T-helper 2 cell treated with Interferon-gamma antibody and Interleukin-4, amounts not matched to agents 5 μg/mL and 100 μg/mL, for 36 hours (primary cell): ENCODE measurements at regions not wholly inside any gene's neighbourhood (a gene's known extent, or its start where the extent isn't known, plus 50 kb on each side); places are given as distances from the start of the nearest gene placed in this dataset.
"Not testable (repeated sequence)": the region's sequence is repeated elsewhere in the genome, so short reads cannot be mapped to it uniquely, and the experiment has no call there.

Source experiments
- DNase-seq: peaks from one replicate; pipeline ENCODE4 v3.0.0; 2021; ENCODE audit warnings: low spot score
- H3K27ac Mint-ChIP-seq: one replicate; pipeline ENCODE4 v1.8.0; 2021; ENCODE audit warnings: mild to moderate bottlenecking, mixed read lengths
- H3K27me3 Mint-ChIP-seq: one replicate; pipeline ENCODE4 v1.8.0; 2021; ENCODE audit warnings: low read depth, mixed read lengths
- H3K36me3 Mint-ChIP-seq: one replicate; pipeline ENCODE4 v1.8.0; 2021; ENCODE audit warnings: low read depth, mixed read lengths
- H3K4me1 Mint-ChIP-seq: one replicate; pipeline ENCODE4 v1.8.0; 2021; ENCODE audit warnings: low read depth, mixed read lengths
- H3K4me3 Mint-ChIP-seq: one replicate; pipeline ENCODE4 v1.8.0; 2022; ENCODE audit warnings: mild to moderate bottlenecking, moderate library complexity, mixed read lengths
- H3K9me3 Mint-ChIP-seq: one replicate; pipeline ENCODE4 v1.8.0; 2021; ENCODE audit warnings: mixed read lengths

DNA sequence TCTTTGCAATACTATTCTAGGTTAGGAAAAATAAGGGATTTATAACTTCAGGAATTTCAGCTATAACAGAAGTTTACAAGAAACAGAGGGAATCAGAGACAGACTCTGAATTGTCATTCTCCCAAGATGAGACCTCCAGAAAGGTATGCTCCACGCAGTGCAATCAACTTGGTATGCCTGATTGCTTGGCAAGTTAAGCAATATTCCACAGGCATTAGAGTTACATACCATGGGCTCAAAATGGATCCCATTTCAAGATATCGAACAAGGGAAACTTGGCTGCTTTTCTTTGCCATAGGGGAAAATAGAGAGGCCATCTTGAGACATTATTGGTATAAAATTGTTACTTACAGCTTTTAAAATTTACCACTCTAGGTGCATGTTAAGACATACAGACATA lies 615.6 kb upstream of the SOX9 start:
- H3K27me3 Mint-ChIP-seq = no peaks in the 10 kb centered on the region
- no peak overlapping the region for H3K27ac Mint-ChIP-seq
- H3K4me1 Mint-ChIP-seq = no peaks in the 10 kb centered on the region
- no peaks in the 10 kb centered on the region for H3K36me3 Mint-ChIP-seq
- H3K4me3 Mint-ChIP-seq = no peak overlapping the region
- no peak for DNase-seq
- peaks cover 47% of the 10 kb centered on the region for H3K9me3 Mint-ChIP-seq

DNA sequence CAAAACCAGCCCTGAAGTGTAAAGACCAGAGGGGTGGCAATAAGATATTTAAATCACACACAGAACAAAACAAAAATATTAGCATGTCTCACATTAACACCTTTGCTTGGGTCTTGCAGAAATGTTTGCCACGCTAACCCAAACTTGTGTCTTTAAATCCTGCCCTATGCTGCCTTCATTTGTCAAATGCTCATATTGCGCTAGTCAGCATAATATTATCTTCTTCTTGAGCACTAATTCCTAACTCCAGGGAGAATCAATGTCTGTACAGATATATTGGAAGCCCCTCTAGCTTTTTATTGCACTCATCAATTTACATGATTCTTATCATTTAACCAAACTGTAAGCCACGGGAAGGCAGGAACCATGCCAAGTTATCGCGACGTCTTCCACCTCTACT lies 614.8 kb upstream of the SOX9 start:
- Mint-ChIP-seq H3K27ac (no peak overlapping the region), H3K36me3 (no peaks in the 10 kb centered on the region), H3K4me1 (no peaks in the 10 kb centered on the region)

DNA sequence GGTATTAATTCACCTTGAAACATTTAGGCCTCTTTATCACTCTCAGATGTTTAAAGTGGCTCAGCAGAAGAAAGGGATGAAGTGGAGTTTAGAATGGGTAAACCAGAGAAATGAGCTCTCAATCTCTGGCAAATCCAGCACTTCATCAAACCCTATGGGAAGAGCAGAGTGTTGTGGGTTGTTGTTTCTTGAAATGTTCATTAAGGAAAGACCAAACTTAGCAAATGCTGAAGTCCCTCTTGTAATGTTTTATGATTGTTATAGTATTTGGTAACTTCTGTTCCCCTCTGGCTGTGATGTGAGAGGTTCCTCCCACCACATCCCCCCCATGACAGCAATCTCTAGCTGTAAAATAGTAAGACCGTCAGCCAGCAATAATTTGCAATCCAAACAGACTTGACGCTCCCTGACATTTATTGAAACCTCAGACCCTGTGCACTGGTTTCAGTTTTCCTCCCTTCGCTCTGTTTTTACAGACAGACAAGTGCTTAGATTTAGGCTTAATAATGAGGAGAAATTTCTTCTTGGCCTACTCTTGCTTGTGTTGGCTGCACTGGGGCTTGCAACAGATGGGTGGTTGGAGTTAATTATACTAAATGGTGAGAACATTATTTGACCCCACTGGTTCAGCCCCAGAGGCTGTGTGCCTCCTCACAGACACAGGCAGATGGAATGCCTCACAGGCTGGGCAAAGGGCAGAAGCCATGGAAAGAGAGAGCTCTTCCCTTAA lies 609.4 kb upstream of the SOX9 start:
- Mint-ChIP-seq H3K4me1 (no peaks in the 10 kb centered on the region), H3K27me3 (no peaks in the 10 kb centered on the region), H3K9me3 (peaks cover 29% of the 10 kb centered on the region), H3K27ac (no peak overlapping the region), H3K36me3 (no peaks in the 10 kb centered on the region), H3K4me3 (no peak overlapping the region)
- no peak for DNase-seq

More for the DNA sequence above, 614.8 kb upstream of the SOX9 start:
- no peak for DNase-seq
- Mint-ChIP-seq H3K9me3 (peaks cover 47% of the 10 kb centered on the region), H3K4me3 (no peak overlapping the region), H3K27me3 (no peaks in the 10 kb centered on the region)

DNA sequence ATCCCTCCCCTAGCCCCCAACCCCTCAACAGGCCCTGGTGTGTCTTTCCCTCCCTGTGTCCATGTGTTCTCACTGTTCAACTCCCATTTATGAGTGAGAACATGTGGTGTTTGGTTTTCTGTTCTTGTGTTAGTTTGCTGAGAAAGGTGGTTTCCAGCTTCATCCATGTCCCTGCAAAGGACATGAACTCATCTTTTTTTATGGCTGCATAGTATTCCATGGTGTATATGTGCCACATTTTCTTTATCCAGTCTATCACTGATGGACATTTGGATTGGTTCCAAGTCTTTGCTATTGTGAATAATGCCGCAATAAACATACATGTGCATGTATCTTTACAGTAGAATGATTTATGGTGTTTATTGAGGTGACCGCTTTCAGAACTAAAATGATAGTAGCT lies 607.1 kb upstream of the SOX9 start:
- H3K36me3 Mint-ChIP-seq, DNase-seq, H3K27ac Mint-ChIP-seq, H3K4me1 Mint-ChIP-seq, H3K27me3 Mint-ChIP-seq, H3K4me3 Mint-ChIP-seq: not testable (repeated sequence)
- peaks cover 23% of the 10 kb centered on the region for H3K9me3 Mint-ChIP-seq

DNA sequence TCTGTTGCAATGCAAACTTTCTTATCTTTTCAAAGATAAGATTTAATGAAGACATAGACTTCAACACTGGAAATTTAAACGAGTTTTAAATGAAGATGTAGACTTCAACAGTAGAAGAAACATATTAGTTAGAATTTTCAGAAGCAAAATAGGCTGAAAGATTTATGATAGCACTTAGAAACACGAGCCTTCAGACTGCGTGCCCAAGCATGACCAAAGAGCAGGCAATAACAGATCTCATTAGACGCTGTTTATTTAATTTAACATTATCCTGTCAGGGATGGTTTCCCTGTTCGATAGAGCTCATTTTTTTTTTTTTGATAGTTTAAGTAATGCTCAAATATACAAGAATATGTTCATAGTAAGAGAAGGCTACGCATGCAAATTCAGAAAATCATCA lies 604.7 kb upstream of the SOX9 start:
- DNase-seq = no peak
- H3K27ac Mint-ChIP-seq = no peak overlapping the region
- peaks cover 18% of the 10 kb centered on the region for H3K9me3 Mint-ChIP-seq
- H3K4me3 Mint-ChIP-seq = no peak overlapping the region
- H3K4me1 Mint-ChIP-seq = no peaks in the 10 kb centered on the region
- H3K27me3 Mint-ChIP-seq = no peaks in the 10 kb centered on the region
- H3K36me3 Mint-ChIP-seq = no peaks in the 10 kb centered on the region

DNA sequence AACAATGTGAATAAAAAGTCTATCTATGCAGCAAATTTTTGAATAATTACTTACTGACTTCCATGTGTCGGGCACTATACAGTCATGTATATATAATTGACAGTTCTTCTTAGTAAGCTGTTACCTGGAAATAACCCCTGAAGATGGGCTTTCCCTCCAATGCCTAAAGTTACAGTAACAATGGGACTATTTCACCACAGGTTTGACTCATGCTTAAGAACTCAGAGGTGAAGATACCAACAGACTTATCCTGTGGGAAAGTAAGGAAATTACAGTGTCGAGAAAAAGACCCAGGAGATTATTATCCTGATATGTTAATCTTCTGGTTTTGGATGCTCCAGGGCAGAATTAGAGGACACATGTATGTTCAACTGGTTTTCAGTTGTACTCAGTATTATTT lies 601.5 kb upstream of the SOX9 start:
- no peak for DNase-seq
- H3K9me3 Mint-ChIP-seq = peaks cover 40% of the 10 kb centered on the region
- no peaks in the 10 kb centered on the region for H3K4me1 Mint-ChIP-seq
- no peaks in the 10 kb centered on the region for H3K36me3 Mint-ChIP-seq
- H3K27me3 Mint-ChIP-seq = no peaks in the 10 kb centered on the region
- H3K4me3 Mint-ChIP-seq = no peak overlapping the region
- H3K27ac Mint-ChIP-seq = no peak overlapping the region

DNA sequence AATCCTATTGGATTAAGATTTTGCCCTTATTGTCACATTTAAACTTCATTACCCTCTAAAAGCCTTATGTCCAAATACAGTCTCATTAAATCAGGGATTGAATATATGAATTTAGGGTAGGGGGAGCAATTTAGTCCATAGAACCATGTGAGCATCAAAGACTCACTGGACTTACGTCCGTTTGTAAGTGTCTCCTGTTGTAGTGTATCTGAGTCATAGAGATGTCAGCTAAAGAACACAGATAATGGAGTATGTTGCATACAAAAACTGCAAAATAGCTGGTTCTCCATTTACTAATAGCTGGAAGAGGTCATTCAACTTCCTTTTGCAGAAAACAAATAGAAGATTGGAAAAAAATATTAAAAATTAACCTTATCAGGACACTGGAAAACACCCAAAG lies 599.1 kb upstream of the SOX9 start:
- no peak overlapping the region for H3K4me3 Mint-ChIP-seq
- no peaks in the 10 kb centered on the region for H3K27me3 Mint-ChIP-seq
- peaks cover 39% of the 10 kb centered on the region for H3K9me3 Mint-ChIP-seq
- H3K4me1 Mint-ChIP-seq = no peaks in the 10 kb centered on the region
- H3K27ac Mint-ChIP-seq = no peak overlapping the region
- H3K36me3 Mint-ChIP-seq = no peaks in the 10 kb centered on the region
- DNase-seq = no peak

DNA sequence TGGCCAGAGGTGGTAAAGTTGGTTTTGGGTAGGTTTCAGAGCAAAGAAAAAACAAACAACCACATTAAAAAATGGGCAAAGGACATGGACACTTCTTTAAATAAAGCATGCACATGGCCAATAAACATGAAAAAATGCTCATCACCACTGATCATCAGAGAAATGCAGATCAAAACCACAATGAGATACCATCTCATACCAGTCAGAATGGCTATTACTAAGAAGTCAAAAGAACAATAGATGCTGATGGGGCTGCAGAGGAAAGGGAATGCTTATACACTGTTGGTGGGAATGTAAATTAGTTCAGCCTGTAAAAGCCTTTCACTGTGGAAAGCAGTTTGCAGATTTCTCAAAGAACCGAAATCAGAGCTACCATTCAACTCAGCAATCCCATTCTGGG lies 598.4 kb upstream of the SOX9 start:
- Mint-ChIP-seq H3K27ac (no peak overlapping the region), H3K27me3 (no peaks in the 10 kb centered on the region), H3K36me3 (no peaks in the 10 kb centered on the region), H3K4me3 (no peak overlapping the region), H3K4me1 (no peaks in the 10 kb centered on the region), H3K9me3 (peaks cover 45% of the 10 kb centered on the region)
- no peak for DNase-seq

DNA sequence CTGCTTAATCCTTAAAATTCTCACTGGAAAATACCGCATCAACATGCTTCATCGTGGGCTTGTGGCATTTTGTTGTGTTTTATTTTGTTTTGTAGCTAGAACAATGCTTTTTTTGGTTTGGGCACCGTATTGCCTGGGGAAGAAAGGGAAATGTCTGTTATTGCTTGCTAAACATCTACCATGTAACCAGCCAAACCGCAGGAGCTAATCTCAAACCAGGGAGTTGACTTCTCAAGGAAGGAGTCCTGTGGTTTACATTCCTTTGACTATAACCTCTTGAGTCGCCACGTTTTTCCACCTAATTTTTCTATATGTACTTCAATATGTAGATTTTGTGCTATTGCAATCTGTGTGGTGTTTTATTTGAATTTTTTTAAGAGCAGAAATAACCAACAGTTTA lies 593.5 kb upstream of the SOX9 start:
- Mint-ChIP-seq H3K4me1 (no peaks in the 10 kb centered on the region), H3K27ac (no peak overlapping the region), H3K36me3 (no peaks in the 10 kb centered on the region), H3K27me3 (no peaks in the 10 kb centered on the region), H3K9me3 (peaks cover 41% of the 10 kb centered on the region), H3K4me3 (no peak overlapping the region)
- DNase-seq = no peak

DNA sequence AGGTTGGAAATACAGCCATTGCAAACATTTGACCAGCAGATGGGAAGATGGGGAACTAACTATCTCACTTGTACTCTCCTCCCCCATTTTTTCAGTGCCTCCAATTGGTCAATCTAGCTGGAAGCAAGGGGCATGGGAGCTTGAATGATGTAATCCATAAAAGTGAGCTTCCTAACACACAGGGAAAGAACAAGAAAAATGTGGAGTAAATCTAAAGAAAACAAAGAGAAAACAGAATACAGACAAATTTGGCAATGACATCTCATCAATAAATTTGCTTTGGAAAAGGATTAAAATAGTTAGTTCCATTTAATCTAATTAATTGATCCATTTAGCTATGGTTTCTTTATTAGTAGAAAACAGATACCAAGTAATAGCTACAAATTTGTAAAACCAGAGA lies 592.6 kb upstream of the SOX9 start:
- H3K4me3 Mint-ChIP-seq = no peak overlapping the region
- no peaks in the 10 kb centered on the region for H3K36me3 Mint-ChIP-seq
- H3K9me3 Mint-ChIP-seq = peaks cover 38% of the 10 kb centered on the region
- no peak for DNase-seq
- no peaks in the 10 kb centered on the region for H3K27me3 Mint-ChIP-seq
- no peak overlapping the region for H3K27ac Mint-ChIP-seq
- no peaks in the 10 kb centered on the region for H3K4me1 Mint-ChIP-seq

DNA sequence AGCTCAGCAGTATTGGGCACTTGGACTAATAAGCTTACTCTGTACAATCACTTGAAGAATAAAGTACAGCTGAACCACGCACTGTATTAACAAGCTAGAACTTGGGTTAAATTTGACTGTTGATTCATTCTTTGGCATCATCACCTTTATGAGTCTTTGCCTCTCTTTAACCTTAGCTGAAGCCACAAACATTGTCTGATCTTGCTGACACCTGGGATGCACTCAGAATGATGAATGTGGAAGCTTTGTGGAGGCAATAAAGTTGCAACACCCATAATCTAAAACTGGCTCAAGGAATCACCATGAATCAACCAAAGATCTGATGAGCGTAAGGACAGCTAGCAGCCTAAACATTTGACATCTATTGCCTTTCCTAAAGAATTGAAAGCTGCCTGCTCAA lies 590.6 kb upstream of the SOX9 start:
- no peak for DNase-seq
- H3K27ac Mint-ChIP-seq = no peak overlapping the region
- H3K36me3 Mint-ChIP-seq = no peaks in the 10 kb centered on the region
- H3K4me1 Mint-ChIP-seq = no peaks in the 10 kb centered on the region
- no peaks in the 10 kb centered on the region for H3K27me3 Mint-ChIP-seq
- no peak overlapping the region for H3K4me3 Mint-ChIP-seq
- peaks cover 34% of the 10 kb centered on the region for H3K9me3 Mint-ChIP-seq

DNA sequence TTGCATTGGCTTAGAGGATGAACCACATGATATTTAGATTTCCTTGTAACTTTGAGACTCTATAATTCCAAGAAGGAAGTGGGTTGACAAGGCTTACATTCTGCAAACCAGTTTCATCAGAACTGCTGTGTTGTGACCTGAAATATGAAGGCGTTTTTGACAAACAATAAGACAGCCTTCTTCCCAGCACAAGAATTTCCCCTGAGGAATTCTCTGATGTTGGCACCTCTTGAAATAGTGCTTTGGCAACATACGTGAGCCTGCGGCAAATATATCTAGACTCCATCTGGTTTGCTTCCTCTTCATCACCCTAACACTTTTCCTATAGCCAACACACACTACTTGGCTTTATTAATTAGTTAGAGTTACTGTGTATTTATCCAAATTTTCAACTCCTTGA lies 585.5 kb upstream of the SOX9 start:
- Mint-ChIP-seq H3K27ac (no peak overlapping the region), H3K4me3 (no peak overlapping the region), H3K27me3 (no peaks in the 10 kb centered on the region), H3K9me3 (peaks cover 26% of the 10 kb centered on the region), H3K4me1 (no peaks in the 10 kb centered on the region), H3K36me3 (no peaks in the 10 kb centered on the region)
- no peak for DNase-seq

DNA sequence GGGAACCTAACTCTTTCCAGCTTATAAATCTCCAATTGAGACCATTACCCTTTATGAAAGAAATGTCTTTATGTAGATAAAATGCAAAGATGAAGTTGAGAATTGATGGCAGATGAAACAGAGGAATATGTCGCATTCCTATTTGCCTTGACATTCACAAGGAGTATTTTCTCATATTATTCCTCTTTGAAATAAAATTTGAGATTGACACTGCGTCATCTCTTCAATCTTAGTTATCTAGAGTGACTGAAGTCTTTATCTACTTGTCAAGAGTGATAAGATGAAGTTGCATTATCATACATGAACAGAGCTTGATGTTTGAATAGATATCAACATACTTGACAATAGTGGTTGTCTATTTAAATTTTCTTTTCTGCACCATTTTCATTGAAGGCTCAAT lies 574.4 kb upstream of the SOX9 start:
- DNase-seq = no peak
- Mint-ChIP-seq H3K4me1 (no peaks in the 10 kb centered on the region), H3K4me3 (no peak overlapping the region), H3K9me3 (peaks cover 30% of the 10 kb centered on the region), H3K27ac (no peak overlapping the region), H3K36me3 (no peaks in the 10 kb centered on the region), H3K27me3 (no peaks in the 10 kb centered on the region)

DNA sequence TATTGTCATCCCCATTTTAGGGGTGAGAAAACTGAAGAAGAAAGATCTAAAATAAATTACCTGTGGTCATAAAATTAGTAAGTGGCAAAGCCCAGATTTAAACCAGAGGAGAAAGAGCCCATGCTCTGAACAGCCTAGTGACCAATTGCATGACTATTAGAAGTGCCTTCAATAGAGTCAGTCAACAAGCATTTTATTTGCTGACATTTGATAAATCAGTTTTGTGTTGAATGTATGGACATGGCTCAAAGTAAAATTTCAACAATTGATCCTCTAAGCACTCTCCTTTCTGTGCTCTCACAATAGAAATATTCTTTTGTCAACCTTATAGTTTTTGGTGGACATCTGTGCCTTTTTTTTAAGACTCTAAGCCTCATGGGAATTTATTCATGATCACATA lies 572.9 kb upstream of the SOX9 start:
- peaks cover 21% of the 10 kb centered on the region for H3K9me3 Mint-ChIP-seq
- H3K4me1 Mint-ChIP-seq = no peaks in the 10 kb centered on the region
- no peaks in the 10 kb centered on the region for H3K27me3 Mint-ChIP-seq
- no peak overlapping the region for H3K27ac Mint-ChIP-seq
- H3K4me3 Mint-ChIP-seq = no peak overlapping the region
- H3K36me3 Mint-ChIP-seq = no peaks in the 10 kb centered on the region
- no peak for DNase-seq

DNA sequence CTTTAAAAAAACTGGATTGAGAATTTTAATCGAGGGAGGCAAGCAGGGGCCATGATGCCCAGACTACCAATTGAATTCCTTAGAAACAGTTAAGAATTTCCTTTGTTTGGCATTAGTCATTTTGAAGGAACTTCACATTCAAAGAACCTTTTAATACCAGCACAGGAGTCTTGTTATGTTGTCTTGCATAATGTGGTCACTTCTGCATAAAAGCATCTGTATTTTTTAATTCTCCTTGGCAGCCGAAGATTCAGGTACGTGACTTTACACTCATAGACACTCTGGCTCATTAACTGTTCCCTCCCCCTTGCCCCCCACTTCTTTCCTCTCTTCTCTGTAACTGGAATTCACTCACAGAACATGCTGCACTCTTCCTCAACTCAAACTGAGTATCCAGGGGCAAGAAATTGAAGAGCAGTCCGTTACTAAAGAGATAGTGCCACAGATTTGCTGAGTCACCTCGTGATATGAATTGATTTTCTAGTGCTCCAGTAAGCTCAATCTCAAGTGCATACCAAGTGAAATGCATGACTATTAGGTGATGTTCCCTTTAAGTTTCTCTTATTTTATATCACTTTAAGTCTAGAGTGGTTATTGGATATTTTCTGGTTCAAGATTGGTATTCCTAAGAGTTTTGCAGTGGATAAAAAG lies 572.2 kb upstream of the SOX9 start:
- no peaks in the 10 kb centered on the region for H3K36me3 Mint-ChIP-seq
- H3K4me1 Mint-ChIP-seq = no peaks in the 10 kb centered on the region
- H3K4me3 Mint-ChIP-seq = no peak overlapping the region
- no peak overlapping the region for H3K27ac Mint-ChIP-seq
- H3K27me3 Mint-ChIP-seq = no peaks in the 10 kb centered on the region
- DNase-seq = no peak
- peaks cover 25% of the 10 kb centered on the region for H3K9me3 Mint-ChIP-seq
